ENCODE measurements at regions not wholly inside any gene's neighbourhood (a gene's known extent, or its start where the extent isn't known, plus 50 kb on each side); places are given as distances from the start of the nearest gene placed in this dataset.

DNA sequence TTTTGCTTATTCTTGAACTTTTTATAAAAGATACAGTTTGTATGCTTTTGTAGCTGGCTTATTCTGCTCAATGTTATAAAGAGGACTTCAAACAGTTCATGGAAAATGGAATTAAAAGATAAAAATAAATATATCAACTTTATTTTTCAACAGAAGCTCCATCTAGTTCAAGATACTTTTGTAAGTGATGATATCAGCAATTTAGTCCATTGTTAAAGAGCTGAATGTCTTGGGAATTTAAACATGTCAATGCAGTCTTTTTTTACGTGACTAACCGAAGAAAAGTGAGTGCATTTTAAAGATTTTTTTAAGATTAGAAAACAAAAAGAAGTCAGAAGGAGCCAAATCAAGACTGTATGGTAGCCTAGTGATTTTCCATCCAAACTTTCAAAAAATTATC, 85.4 kb upstream of the CHST9 start:
- no peak overlapping the region for H3K9ac ChIP-seq (ENCODE audit: control insufficient read depth, insufficient read depth, low read length)
- RAD21 ChIA-PET (ENCODE audit: unreplicated experiment) = no interaction called here
- no peaks in the 10 kb centered on the region for H3K36me3 ChIP-seq (ENCODE audit: control insufficient read depth in 2 of 2, insufficient read depth in 2 of 2, low read length in 1 of 2)
- WGBS (ENCODE audit: insufficient coverage, insufficient replicate concordance, low lambda C conversion rate, missing lambda C conversion rate) = 6% methylated on average over 2 of the region's 2 CpGs
- POLR2A ChIA-PET = no interaction called here
- SMC1A ChIA-PET (ENCODE audit: uncharacterized antibody, unreplicated experiment) = no interaction called here
- DNase-seq (ENCODE audit: low read depth, low spot score) (no peak), FAIRE-seq (no peak), ATAC-seq (no peak)
- no peaks in the 10 kb centered on the region for H4K20me1 ChIP-seq (ENCODE audit: control insufficient read depth, insufficient read depth)
- H3K4me1 ChIP-seq (ENCODE audit: control insufficient read depth, insufficient read depth, low read length) = no peaks in the 10 kb centered on the region
- H3K4me3 ChIP-seq = no peak overlapping the region
- H3K27me3 ChIP-seq (replicated peaks in 1 of 2; ENCODE audit: control insufficient read depth in 2 of 2, insufficient read depth in 2 of 2, low read length in 1 of 2) = no peaks in the 10 kb centered on the region
- no peaks in the 10 kb centered on the region for H3K9me3 ChIP-seq (replicated peaks; ENCODE audit: control insufficient read depth, insufficient read depth, low read length)
- TF ChIP-seq, protein P1, sequence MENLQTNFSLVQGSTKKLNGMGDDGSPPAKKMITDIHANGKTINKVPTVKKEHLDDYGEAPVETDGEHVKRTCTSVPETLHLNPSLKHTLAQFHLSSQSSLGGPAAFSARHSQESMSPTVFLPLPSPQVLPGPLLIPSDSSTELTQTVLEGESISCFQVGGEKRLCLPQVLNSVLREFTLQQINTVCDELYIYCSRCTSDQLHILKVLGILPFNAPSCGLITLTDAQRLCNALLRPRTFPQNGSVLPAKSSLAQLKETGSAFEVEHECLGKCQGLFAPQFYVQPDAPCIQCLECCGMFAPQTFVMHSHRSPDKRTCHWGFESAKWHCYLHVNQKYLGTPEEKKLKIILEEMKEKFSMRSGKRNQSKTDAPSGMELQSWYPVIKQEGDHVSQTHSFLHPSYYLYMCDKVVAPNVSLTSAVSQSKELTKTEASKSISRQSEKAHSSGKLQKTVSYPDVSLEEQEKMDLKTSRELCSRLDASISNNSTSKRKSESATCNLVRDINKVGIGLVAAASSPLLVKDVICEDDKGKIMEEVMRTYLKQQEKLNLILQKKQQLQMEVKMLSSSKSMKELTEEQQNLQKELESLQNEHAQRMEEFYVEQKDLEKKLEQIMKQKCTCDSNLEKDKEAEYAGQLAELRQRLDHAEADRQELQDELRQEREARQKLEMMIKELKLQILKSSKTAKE (IDR thresholded peaks at IDR 0.05; ENCODE audit: low read depth, poor library complexity, severe bottlenecking) = no peak
- TF ChIP-seq, protein P2, sequence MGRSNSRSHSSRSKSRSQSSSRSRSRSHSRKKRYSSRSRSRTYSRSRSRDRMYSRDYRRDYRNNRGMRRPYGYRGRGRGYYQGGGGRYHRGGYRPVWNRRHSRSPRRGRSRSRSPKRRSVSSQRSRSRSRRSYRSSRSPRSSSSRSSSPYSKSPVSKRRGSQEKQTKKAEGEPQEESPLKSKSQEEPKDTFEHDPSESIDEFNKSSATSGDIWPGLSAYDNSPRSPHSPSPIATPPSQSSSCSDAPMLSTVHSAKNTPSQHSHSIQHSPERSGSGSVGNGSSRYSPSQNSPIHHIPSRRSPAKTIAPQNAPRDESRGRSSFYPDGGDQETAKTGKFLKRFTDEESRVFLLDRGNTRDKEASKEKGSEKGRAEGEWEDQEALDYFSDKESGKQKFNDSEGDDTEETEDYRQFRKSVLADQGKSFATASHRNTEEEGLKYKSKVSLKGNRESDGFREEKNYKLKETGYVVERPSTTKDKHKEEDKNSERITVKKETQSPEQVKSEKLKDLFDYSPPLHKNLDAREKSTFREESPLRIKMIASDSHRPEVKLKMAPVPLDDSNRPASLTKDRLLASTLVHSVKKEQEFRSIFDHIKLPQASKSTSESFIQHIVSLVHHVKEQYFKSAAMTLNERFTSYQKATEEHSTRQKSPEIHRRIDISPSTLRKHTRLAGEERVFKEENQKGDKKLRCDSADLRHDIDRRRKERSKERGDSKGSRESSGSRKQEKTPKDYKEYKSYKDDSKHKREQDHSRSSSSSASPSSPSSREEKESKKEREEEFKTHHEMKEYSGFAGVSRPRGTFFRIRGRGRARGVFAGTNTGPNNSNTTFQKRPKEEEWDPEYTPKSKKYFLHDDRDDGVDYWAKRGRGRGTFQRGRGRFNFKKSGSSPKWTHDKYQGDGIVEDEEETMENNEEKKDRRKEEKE (IDR thresholded peaks at IDR 0.05) = no peak
- in situ Hi-C loops (cut with MboI) (no loop called here), intact Hi-C loops (cut with micrococcal nuclease; ENCODE audit: unreplicated experiment) (no loop called here)
- H3K4me2 ChIP-seq (ENCODE audit: control insufficient read depth, insufficient read depth) = no peak overlapping the region
- no TSS peak for BruUV-seq (replicated peaks)
- CTCF ChIA-PET = no interaction called here
- no peak overlapping the region for H3K27ac ChIP-seq (ENCODE audit: control insufficient read depth, insufficient read depth)
- no peak overlapping the region for H2AFZ ChIP-seq (ENCODE audit: control insufficient read depth, low read depth, low read length)
- H3K79me2 ChIP-seq (ENCODE audit: control insufficient read depth, insufficient read depth, low read length) = no peaks in the 10 kb centered on the region

Measured in GM12878 (cell line).